ENCODE measurements at regions not wholly inside any gene's neighbourhood (a gene's known extent, or its start where the extent isn't known, plus 50 kb on each side); places are given as distances from the start of the nearest gene placed in this dataset.

DNA sequence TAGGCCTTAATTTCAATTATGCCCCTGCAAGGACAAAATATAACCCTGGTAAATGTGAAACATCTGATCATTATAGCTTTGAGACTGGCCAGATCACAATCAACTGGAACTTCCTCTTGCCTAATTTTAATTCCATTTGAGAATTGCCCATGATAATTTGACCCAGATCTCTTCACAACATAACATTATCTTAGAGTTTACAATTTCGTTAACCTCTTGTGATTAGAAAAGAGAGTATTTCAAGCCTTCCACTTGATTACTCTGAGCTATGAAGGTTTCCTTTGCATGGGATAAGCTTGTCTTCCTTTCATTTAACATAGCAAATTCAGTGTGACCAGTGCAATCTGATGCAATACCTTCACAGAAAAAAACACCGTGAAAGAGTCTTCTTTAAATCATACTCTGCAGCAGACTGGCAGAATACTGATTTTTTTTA, 143.6 kb downstream of the DUSP6 start:
- Histone ChIP-seq H3K27ac (ENCODE audit: low read depth in 2 of 2, low read length in 1 of 2) (peak overlapping the region in 1 of 2 experiments; percentile 90; a peak in 2 of 4 replicates), H3K4me2 (no peak overlapping the region)
- TF ChIP-seq JUND (IDR thresholded peaks at IDR 0.05), result no peak
- no peak for TF ChIP-seq YY1 (IDR thresholded peaks at IDR 0.05; ENCODE audit: low read depth)
- peak; percentile 52; the same call in 1 of the 2 replicates for TF ChIP-seq TCF12 (IDR thresholded peaks at IDR 0.05)
- no peak for TF ChIP-seq ELF1 (IDR thresholded peaks at IDR 0.05)
- TF ChIP-seq, protein P1, sequence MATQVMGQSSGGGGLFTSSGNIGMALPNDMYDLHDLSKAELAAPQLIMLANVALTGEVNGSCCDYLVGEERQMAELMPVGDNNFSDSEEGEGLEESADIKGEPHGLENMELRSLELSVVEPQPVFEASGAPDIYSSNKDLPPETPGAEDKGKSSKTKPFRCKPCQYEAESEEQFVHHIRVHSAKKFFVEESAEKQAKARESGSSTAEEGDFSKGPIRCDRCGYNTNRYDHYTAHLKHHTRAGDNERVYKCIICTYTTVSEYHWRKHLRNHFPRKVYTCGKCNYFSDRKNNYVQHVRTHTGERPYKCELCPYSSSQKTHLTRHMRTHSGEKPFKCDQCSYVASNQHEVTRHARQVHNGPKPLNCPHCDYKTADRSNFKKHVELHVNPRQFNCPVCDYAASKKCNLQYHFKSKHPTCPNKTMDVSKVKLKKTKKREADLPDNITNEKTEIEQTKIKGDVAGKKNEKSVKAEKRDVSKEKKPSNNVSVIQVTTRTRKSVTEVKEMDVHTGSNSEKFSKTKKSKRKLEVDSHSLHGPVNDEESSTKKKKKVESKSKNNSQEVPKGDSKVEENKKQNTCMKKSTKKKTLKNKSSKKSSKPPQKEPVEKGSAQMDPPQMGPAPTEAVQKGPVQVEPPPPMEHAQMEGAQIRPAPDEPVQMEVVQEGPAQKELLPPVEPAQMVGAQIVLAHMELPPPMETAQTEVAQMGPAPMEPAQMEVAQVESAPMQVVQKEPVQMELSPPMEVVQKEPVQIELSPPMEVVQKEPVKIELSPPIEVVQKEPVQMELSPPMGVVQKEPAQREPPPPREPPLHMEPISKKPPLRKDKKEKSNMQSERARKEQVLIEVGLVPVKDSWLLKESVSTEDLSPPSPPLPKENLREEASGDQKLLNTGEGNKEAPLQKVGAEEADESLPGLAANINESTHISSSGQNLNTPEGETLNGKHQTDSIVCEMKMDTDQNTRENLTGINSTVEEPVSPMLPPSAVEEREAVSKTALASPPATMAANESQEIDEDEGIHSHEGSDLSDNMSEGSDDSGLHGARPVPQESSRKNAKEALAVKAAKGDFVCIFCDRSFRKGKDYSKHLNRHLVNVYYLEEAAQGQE (IDR thresholded peaks at IDR 0.05; ENCODE audit: low read depth, low read length), result no peak
- peak; percentile 45; the same call in 1 of the 2 replicates for TF ChIP-seq POLR2AphosphoS5 (IDR thresholded peaks at IDR 0.05; ENCODE audit: low read depth, low read length)
- TF ChIP-seq, protein P2, sequence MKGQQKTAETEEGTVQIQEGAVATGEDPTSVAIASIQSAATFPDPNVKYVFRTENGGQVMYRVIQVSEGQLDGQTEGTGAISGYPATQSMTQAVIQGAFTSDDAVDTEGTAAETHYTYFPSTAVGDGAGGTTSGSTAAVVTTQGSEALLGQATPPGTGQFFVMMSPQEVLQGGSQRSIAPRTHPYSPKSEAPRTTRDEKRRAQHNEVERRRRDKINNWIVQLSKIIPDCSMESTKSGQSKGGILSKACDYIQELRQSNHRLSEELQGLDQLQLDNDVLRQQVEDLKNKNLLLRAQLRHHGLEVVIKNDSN (IDR thresholded peaks at IDR 0.05; ENCODE audit: borderline replicate concordance, low read depth), result no peak
- peak; percentile 11 to 98; a peak in 2 of 4 replicates for TF ChIP-seq EP300 (IDR thresholded peaks at IDR 0.05; ENCODE audit: borderline replicate concordance in 1 of 2, low read depth in 1 of 2, low read length in 1 of 2)
- TF ChIP-seq, protein P3, sequence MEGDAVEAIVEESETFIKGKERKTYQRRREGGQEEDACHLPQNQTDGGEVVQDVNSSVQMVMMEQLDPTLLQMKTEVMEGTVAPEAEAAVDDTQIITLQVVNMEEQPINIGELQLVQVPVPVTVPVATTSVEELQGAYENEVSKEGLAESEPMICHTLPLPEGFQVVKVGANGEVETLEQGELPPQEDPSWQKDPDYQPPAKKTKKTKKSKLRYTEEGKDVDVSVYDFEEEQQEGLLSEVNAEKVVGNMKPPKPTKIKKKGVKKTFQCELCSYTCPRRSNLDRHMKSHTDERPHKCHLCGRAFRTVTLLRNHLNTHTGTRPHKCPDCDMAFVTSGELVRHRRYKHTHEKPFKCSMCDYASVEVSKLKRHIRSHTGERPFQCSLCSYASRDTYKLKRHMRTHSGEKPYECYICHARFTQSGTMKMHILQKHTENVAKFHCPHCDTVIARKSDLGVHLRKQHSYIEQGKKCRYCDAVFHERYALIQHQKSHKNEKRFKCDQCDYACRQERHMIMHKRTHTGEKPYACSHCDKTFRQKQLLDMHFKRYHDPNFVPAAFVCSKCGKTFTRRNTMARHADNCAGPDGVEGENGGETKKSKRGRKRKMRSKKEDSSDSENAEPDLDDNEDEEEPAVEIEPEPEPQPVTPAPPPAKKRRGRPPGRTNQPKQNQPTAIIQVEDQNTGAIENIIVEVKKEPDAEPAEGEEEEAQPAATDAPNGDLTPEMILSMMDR (IDR thresholded peaks at IDR 0.05), result no peak
- TF ChIP-seq, protein P4, sequence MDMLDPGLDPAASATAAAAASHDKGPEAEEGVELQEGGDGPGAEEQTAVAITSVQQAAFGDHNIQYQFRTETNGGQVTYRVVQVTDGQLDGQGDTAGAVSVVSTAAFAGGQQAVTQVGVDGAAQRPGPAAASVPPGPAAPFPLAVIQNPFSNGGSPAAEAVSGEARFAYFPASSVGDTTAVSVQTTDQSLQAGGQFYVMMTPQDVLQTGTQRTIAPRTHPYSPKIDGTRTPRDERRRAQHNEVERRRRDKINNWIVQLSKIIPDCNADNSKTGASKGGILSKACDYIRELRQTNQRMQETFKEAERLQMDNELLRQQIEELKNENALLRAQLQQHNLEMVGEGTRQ (IDR thresholded peaks at IDR 0.05; ENCODE audit: borderline replicate concordance, low read depth, low read length), result no peak
- TF ChIP-seq, protein P5, sequence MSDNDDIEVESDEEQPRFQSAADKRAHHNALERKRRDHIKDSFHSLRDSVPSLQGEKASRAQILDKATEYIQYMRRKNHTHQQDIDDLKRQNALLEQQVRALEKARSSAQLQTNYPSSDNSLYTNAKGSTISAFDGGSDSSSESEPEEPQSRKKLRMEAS (IDR thresholded peaks at IDR 0.05; ENCODE audit: low read depth), result no peak
- TF ChIP-seq RCOR1 (IDR thresholded peaks at IDR 0.05; ENCODE audit: low read length), result peak; percentile 93
- TF ChIP-seq MEF2A (IDR thresholded peaks at IDR 0.05; ENCODE audit: borderline replicate concordance, low read depth), result no peak
- TF ChIP-seq RFX5 (IDR thresholded peaks at IDR 0.05; ENCODE audit: low read length), result peak; percentile 24; the same call in 1 of the 2 replicates
- TF ChIP-seq MXI1 (IDR thresholded peaks at IDR 0.05; ENCODE audit: low read depth, low read length), result 0 out of 2 replicates have a peak, but pooled peaks have one; percentile 2
- TF ChIP-seq FOXM1 (IDR thresholded peaks at IDR 0.05; ENCODE audit: low read depth), result no peak
- no peak for TF ChIP-seq NRF1 (IDR thresholded peaks at IDR 0.05; ENCODE audit: low read depth, low read length)
- TF ChIP-seq GATA2 (CRISPR knock-in tag; IDR thresholded peaks at IDR 0.05), result peak; percentile 79
- TF ChIP-seq, protein P6, sequence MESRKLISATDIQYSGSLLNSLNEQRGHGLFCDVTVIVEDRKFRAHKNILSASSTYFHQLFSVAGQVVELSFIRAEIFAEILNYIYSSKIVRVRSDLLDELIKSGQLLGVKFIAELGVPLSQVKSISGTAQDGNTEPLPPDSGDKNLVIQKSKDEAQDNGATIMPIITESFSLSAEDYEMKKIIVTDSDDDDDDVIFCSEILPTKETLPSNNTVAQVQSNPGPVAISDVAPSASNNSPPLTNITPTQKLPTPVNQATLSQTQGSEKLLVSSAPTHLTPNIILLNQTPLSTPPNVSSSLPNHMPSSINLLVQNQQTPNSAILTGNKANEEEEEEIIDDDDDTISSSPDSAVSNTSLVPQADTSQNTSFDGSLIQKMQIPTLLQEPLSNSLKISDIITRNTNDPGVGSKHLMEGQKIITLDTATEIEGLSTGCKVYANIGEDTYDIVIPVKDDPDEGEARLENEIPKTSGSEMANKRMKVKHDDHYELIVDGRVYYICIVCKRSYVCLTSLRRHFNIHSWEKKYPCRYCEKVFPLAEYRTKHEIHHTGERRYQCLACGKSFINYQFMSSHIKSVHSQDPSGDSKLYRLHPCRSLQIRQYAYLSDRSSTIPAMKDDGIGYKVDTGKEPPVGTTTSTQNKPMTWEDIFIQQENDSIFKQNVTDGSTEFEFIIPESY (IDR thresholded peaks at IDR 0.05; ENCODE audit: borderline replicate concordance, low read depth), result no peak
- TF ChIP-seq, protein P7, sequence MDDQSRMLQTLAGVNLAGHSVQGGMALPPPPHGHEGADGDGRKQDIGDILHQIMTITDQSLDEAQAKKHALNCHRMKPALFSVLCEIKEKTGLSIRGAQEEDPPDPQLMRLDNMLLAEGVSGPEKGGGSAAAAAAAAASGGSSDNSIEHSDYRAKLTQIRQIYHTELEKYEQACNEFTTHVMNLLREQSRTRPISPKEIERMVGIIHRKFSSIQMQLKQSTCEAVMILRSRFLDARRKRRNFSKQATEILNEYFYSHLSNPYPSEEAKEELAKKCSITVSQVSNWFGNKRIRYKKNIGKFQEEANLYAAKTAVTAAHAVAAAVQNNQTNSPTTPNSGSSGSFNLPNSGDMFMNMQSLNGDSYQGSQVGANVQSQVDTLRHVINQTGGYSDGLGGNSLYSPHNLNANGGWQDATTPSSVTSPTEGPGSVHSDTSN (IDR thresholded peaks at IDR 0.05), result no peak
- TF ChIP-seq CHD2 (IDR thresholded peaks at IDR 0.05; ENCODE audit: low read length, partially characterized antibody), result peak; percentile 79
- TF ChIP-seq SMC3 (IDR thresholded peaks at IDR 0.05; ENCODE audit: low read depth, low read length), result no peak
- peak; percentile 68; the same call in 1 of the 2 replicates for TF ChIP-seq FOXJ3 (CRISPR knock-in tag; IDR thresholded peaks at IDR 0.05)
- TF ChIP-seq TAF1 (IDR thresholded peaks at IDR 0.05; ENCODE audit: borderline replicate concordance, low read depth, low read length), result no peak

More for the DNA sequence above, 143.6 kb downstream of the DUSP6 start:
- WGBS (ENCODE audit: low lambda C conversion rate), result 17% methylated on average over 2 of the region's 2 CpGs
- Histone ChIP-seq H3K27me3 (ENCODE audit: insufficient read depth) (no peaks in the 10 kb centered on the region), H3F3A (replicated peaks; ENCODE audit: insufficient read depth) (peaks cover 6% of the 10 kb centered on the region), H3K79me2 (ENCODE audit: insufficient read depth) (no peaks in the 10 kb centered on the region), H2AFZ (ENCODE audit: low read depth) (peak overlapping the region; percentile 39; the same call in 1 of the 2 replicates), H4K20me1 (ENCODE audit: insufficient read depth) (no peaks in the 10 kb centered on the region), H3K9me3 (no peaks in the 10 kb centered on the region), H3K9me2 (no peaks in the 10 kb centered on the region), H3K4me3 (ENCODE audit: low read depth in 2 of 2, low read length in 1 of 2) (no peak overlapping the region), H3K36me3 (replicated peaks in 1 of 2; ENCODE audit: control insufficient read depth in 1 of 2, insufficient read depth in 2 of 2, low read length in 1 of 2) (no peaks in the 10 kb centered on the region), H3K9ac (no peak overlapping the region), H3K4me1 (ENCODE audit: control insufficient read depth in 1 of 2, insufficient read depth in 2 of 2, low read depth in 1 of 2, low read length in 1 of 2) (peaks cover 21 to 27% of the 10 kb centered on the region in 2 experiments; a peak in 3 of 4 replicates)
- ChIA-PET CTCF (interaction anchor here (0.6 to 1.6 kb wide), 5 partner anchors 29 to 254 kb away, joined by 3 to 5 read pairs (median 3); no protein-coding TSS in a partner anchor), POLR2A (interaction anchor here (1.2 to 1.3 kb wide), 2 partner anchors 138 to 143 kb away, joined by 3 to 7 read pairs; no protein-coding TSS in a partner anchor)
- peak; percentile 35 for DNase-seq
